WTC11 (cell line): ENCODE measurements at regions not wholly inside any gene's neighbourhood (a gene's known extent, or its start where the extent isn't known, plus 50 kb on each side); places are given as distances from the start of the nearest gene placed in this dataset.

Experiments
- ATAC-seq: fragments of 200-7000 bp; cut with Tn5 transposase; 2 replicates; pipeline ENCODE4 v1.10.0; 2021; ENCODE audit warnings: mild to moderate bottlenecking, moderate library complexity
- CTCF ChIA-PET: fragments of 300-600 bp; sonication (Branson Sonifier 250); formaldehyde crosslinking; loops from one replicate; lab custom pipeline; 2021; ENCODE audit warnings: antibody characterized with exemption; lab: Charles Lee
- POLR2A ChIA-PET: fragments of 350-600 bp; sonication (Branson Sonifier 250); formaldehyde crosslinking; loops from one replicate; lab custom pipeline; 2021; ENCODE audit warnings: antibody characterized with exemption; lab: Charles Lee
- DNase-seq: peaks from one replicate; pipeline ENCODE4 v3.0.0; 2021; ENCODE audit warnings: low spot score
- H3K27ac Mint-ChIP-seq: 2 replicates; pipeline ENCODE4 v1.8.0; 2021; ENCODE audit warnings: mixed read lengths
- H3K27me3 Mint-ChIP-seq: 2 replicates; pipeline ENCODE4 v1.8.0; 2021; ENCODE audit warnings: low read depth, mild to moderate bottlenecking, moderate library complexity, mixed read lengths
- H3K36me3 Mint-ChIP-seq: 2 replicates; pipeline ENCODE4 v1.8.0; 2021; ENCODE audit warnings: mixed read lengths
- H3K4me1 Mint-ChIP-seq: 2 replicates; pipeline ENCODE4 v1.8.0; 2022; ENCODE audit warnings: mixed read lengths
- H3K4me3 Mint-ChIP-seq: 2 replicates; pipeline ENCODE4 v1.8.0; 2021; ENCODE audit warnings: mild to moderate bottlenecking, moderate library complexity, mixed read lengths
- H3K9me3 Mint-ChIP-seq: 2 replicates; pipeline ENCODE4 v1.8.0; 2021; ENCODE audit warnings: mixed read lengths
- FOXK1 ChIP-seq: sonication (generic); formaldehyde crosslinking; IDR thresholded peaks from 2 replicates; pipeline ENCODE4 v1.8.0; 2022; ENCODE audit warnings: mild to moderate bottlenecking, moderate library complexity, missing genetic modification reagents
- GABPB1 ChIP-seq: sonication (generic); formaldehyde crosslinking; IDR thresholded peaks from 2 replicates; pipeline ENCODE4 v1.8.1; 2023; ENCODE audit warnings: mild to moderate bottlenecking, missing genetic modification reagents
- GRHL2 ChIP-seq: fragments of 250-450 bp; sonication (Bioruptor Pico); IDR thresholded peaks from 2 replicates; pipeline ENCODE4 v1.8.0; 2022; ENCODE audit warnings: mild to moderate bottlenecking, moderate library complexity; ENCODE audit not compliant: insufficient replicate concordance, severe bottlenecking
- SMAD4 ChIP-seq: sonication (generic); formaldehyde crosslinking; IDR thresholded peaks from 2 replicates; pipeline ENCODE4 v1.8.0; 2022; ENCODE audit warnings: mild to moderate bottlenecking, missing genetic modification reagents
- ZNF232 ChIP-seq: sonication (generic); formaldehyde crosslinking; IDR thresholded peaks from 2 replicates; pipeline ENCODE4 v1.8.0; 2022; ENCODE audit warnings: mild to moderate bottlenecking, missing genetic modification reagents
- TF ChIP-seq, protein P1 (sequence below): sonication (generic); formaldehyde crosslinking; IDR thresholded peaks from 2 replicates; pipeline ENCODE4 v1.8.1; 2023; ENCODE audit warnings: mild to moderate bottlenecking, missing genetic modification reagents, moderate library complexity
- TF ChIP-seq, protein P2 (sequence below): sonication (generic); formaldehyde crosslinking; IDR thresholded peaks from 2 replicates; pipeline ENCODE4 v1.8.1; 2022; ENCODE audit warnings: mild to moderate bottlenecking, missing genetic modification reagents, moderate library complexity, borderline replicate concordance
- TF ChIP-seq, protein P3 (sequence below): fragments of 250-450 bp; sonication (Bioruptor Pico); IDR thresholded peaks from 2 replicates; pipeline ENCODE4 v1.9.0; 2021; ENCODE audit warnings: mild to moderate bottlenecking
- TF ChIP-seq, protein P4 (sequence below): sonication (generic); formaldehyde crosslinking; IDR thresholded peaks from 2 replicates; pipeline ENCODE4 v1.8.0; 2022; ENCODE audit warnings: missing genetic modification reagents
- TF ChIP-seq, protein P5 (sequence below): sonication (generic); formaldehyde crosslinking; IDR thresholded peaks from 2 replicates; pipeline ENCODE4 v1.8.1; 2022; ENCODE audit warnings: low read depth, mild to moderate bottlenecking, moderate library complexity, missing genetic modification reagents, borderline replicate concordance
- TF ChIP-seq, protein P6 (sequence below): sonication (generic); formaldehyde crosslinking; IDR thresholded peaks from 2 replicates; pipeline ENCODE4 v1.8.1; 2023; ENCODE audit warnings: mild to moderate bottlenecking, missing genetic modification reagents, borderline replicate concordance
- TF ChIP-seq, protein P7 (sequence below): sonication (generic); formaldehyde crosslinking; IDR thresholded peaks from 2 replicates; pipeline ENCODE4 v1.8.0; 2023; ENCODE audit warnings: missing genetic modification reagents, mild to moderate bottlenecking, borderline replicate concordance

DNA sequence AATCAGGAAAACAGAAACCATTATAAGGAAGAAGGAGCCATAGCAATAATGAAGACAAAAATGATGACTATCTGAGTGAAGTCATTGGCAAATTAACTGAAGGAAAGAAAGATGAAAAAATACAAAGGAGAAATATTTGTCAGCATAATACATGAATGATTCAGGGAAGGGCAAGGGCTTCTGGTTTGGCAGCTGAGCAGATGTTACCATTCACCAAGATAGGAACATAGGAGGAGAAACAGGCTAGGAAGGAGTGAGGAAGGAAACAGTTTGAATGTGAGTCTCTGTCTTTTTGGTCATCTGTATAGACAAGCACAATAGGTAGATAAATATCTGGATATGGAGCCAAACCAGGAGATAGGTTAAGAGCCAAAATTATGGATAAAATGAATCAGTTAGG, 296.0 kb downstream of the ISL1 start:
- Mint-ChIP-seq H3K4me3 (no peak overlapping the region), H3K36me3 (no peaks in the 10 kb centered on the region), H3K27me3 (no peaks in the 10 kb centered on the region), H3K27ac (no peak overlapping the region), H3K4me1 (no peaks in the 10 kb centered on the region), H3K9me3 (no peaks in the 10 kb centered on the region)
- ChIA-PET POLR2A (no interaction called here), CTCF (no interaction called here)
- ATAC-seq = no peak
- DNase-seq = no peak
- no peak for TF ChIP-seq ZNF232 (CRISPR knock-in tag)
- no peak for TF ChIP-seq SMAD4 (CRISPR knock-in tag)

DNA sequence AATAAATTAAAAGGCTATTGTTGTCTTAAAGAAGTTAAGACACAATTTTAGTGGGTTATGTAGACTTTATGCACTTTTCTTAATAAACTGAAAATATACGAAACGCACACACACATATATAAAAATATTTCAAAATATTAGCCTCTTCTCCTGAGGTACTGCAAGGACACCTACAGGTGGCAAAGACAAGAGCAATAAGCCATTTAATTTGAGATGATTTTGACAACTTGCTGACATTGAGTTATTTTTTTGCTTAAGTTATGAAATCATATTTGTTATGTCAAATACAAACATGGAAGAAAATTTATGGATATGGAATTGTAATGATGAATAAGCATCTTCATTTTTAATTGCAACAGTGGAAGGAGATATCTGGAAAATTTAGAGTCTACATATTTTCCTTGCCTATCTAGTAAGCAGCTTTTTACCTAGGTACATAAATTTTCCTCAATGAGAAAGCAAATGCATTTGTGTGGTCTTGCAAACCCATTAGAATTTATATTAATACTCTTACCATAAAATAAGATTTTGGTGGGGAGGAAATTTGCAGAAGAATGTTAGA, 301.6 kb downstream of the ISL1 start:
- DNase-seq (no peak), ATAC-seq (no peak)
- TF ChIP-seq, protein P1, sequence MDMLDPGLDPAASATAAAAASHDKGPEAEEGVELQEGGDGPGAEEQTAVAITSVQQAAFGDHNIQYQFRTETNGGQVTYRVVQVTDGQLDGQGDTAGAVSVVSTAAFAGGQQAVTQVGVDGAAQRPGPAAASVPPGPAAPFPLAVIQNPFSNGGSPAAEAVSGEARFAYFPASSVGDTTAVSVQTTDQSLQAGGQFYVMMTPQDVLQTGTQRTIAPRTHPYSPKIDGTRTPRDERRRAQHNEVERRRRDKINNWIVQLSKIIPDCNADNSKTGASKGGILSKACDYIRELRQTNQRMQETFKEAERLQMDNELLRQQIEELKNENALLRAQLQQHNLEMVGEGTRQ (CRISPR knock-in tag) = no peak
- TF ChIP-seq, protein P2, sequence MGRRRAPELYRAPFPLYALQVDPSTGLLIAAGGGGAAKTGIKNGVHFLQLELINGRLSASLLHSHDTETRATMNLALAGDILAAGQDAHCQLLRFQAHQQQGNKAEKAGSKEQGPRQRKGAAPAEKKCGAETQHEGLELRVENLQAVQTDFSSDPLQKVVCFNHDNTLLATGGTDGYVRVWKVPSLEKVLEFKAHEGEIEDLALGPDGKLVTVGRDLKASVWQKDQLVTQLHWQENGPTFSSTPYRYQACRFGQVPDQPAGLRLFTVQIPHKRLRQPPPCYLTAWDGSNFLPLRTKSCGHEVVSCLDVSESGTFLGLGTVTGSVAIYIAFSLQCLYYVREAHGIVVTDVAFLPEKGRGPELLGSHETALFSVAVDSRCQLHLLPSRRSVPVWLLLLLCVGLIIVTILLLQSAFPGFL (CRISPR knock-in tag) = no peak
- TF ChIP-seq, protein P3, sequence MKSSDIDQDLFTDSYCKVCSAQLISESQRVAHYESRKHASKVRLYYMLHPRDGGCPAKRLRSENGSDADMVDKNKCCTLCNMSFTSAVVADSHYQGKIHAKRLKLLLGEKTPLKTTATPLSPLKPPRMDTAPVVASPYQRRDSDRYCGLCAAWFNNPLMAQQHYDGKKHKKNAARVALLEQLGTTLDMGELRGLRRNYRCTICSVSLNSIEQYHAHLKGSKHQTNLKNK = no peak
- TF ChIP-seq, protein P4, sequence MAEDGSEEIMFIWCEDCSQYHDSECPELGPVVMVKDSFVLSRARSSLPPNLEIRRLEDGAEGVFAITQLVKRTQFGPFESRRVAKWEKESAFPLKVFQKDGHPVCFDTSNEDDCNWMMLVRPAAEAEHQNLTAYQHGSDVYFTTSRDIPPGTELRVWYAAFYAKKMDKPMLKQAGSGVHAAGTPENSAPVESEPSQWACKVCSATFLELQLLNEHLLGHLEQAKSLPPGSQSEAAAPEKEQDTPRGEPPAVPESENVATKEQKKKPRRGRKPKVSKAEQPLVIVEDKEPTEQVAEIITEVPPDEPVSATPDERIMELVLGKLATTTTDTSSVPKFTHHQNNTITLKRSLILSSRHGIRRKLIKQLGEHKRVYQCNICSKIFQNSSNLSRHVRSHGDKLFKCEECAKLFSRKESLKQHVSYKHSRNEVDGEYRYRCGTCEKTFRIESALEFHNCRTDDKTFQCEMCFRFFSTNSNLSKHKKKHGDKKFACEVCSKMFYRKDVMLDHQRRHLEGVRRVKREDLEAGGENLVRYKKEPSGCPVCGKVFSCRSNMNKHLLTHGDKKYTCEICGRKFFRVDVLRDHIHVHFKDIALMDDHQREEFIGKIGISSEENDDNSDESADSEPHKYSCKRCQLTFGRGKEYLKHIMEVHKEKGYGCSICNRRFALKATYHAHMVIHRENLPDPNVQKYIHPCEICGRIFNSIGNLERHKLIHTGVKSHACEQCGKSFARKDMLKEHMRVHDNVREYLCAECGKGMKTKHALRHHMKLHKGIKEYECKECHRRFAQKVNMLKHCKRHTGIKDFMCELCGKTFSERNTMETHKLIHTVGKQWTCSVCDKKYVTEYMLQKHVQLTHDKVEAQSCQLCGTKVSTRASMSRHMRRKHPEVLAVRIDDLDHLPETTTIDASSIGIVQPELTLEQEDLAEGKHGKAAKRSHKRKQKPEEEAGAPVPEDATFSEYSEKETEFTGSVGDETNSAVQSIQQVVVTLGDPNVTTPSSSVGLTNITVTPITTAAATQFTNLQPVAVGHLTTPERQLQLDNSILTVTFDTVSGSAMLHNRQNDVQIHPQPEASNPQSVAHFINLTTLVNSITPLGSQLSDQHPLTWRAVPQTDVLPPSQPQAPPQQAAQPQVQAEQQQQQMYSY (CRISPR knock-in tag) = no peak
- TF ChIP-seq, protein P5, sequence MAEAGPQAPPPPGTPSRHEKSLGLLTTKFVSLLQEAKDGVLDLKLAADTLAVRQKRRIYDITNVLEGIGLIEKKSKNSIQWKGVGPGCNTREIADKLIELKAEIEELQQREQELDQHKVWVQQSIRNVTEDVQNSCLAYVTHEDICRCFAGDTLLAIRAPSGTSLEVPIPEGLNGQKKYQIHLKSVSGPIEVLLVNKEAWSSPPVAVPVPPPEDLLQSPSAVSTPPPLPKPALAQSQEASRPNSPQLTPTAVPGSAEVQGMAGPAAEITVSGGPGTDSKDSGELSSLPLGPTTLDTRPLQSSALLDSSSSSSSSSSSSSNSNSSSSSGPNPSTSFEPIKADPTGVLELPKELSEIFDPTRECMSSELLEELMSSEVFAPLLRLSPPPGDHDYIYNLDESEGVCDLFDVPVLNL (CRISPR knock-in tag) = no peak
- TF ChIP-seq, protein P6, sequence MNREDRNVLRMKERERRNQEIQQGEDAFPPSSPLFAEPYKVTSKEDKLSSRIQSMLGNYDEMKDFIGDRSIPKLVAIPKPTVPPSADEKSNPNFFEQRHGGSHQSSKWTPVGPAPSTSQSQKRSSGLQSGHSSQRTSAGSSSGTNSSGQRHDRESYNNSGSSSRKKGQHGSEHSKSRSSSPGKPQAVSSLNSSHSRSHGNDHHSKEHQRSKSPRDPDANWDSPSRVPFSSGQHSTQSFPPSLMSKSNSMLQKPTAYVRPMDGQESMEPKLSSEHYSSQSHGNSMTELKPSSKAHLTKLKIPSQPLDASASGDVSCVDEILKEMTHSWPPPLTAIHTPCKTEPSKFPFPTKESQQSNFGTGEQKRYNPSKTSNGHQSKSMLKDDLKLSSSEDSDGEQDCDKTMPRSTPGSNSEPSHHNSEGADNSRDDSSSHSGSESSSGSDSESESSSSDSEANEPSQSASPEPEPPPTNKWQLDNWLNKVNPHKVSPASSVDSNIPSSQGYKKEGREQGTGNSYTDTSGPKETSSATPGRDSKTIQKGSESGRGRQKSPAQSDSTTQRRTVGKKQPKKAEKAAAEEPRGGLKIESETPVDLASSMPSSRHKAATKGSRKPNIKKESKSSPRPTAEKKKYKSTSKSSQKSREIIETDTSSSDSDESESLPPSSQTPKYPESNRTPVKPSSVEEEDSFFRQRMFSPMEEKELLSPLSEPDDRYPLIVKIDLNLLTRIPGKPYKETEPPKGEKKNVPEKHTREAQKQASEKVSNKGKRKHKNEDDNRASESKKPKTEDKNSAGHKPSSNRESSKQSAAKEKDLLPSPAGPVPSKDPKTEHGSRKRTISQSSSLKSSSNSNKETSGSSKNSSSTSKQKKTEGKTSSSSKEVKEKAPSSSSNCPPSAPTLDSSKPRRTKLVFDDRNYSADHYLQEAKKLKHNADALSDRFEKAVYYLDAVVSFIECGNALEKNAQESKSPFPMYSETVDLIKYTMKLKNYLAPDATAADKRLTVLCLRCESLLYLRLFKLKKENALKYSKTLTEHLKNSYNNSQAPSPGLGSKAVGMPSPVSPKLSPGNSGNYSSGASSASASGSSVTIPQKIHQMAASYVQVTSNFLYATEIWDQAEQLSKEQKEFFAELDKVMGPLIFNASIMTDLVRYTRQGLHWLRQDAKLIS (CRISPR knock-in tag) = no peak
- TF ChIP-seq GABPB1 (CRISPR knock-in tag) (no peak), FOXK1 (CRISPR knock-in tag) (no peak), GRHL2 (CRISPR knock-in tag) (no peak)
- TF ChIP-seq, protein P7, sequence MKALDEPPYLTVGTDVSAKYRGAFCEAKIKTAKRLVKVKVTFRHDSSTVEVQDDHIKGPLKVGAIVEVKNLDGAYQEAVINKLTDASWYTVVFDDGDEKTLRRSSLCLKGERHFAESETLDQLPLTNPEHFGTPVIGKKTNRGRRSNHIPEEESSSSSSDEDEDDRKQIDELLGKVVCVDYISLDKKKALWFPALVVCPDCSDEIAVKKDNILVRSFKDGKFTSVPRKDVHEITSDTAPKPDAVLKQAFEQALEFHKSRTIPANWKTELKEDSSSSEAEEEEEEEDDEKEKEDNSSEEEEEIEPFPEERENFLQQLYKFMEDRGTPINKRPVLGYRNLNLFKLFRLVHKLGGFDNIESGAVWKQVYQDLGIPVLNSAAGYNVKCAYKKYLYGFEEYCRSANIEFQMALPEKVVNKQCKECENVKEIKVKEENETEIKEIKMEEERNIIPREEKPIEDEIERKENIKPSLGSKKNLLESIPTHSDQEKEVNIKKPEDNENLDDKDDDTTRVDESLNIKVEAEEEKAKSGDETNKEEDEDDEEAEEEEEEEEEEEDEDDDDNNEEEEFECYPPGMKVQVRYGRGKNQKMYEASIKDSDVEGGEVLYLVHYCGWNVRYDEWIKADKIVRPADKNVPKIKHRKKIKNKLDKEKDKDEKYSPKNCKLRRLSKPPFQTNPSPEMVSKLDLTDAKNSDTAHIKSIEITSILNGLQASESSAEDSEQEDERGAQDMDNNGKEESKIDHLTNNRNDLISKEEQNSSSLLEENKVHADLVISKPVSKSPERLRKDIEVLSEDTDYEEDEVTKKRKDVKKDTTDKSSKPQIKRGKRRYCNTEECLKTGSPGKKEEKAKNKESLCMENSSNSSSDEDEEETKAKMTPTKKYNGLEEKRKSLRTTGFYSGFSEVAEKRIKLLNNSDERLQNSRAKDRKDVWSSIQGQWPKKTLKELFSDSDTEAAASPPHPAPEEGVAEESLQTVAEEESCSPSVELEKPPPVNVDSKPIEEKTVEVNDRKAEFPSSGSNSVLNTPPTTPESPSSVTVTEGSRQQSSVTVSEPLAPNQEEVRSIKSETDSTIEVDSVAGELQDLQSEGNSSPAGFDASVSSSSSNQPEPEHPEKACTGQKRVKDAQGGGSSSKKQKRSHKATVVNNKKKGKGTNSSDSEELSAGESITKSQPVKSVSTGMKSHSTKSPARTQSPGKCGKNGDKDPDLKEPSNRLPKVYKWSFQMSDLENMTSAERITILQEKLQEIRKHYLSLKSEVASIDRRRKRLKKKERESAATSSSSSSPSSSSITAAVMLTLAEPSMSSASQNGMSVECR (CRISPR knock-in tag) = no peak
- Mint-ChIP-seq H3K27me3 (no peaks in the 10 kb centered on the region), H3K27ac (no peak overlapping the region), H3K36me3 (0 out of 2 replicates have a peak, but pooled peaks cover 5% of the 10 kb centered on the region), H3K9me3 (peaks cover 11% of the 10 kb centered on the region), H3K4me3 (no peak overlapping the region), H3K4me1 (peaks cover 11% of the 10 kb centered on the region)
- ChIA-PET CTCF (no interaction called here), POLR2A (no interaction called here)
